Iris pigment epithelial cell (primary cell): ENCODE measurements at regions not wholly inside any gene's neighbourhood (a gene's known extent, or its start where the extent isn't known, plus 50 kb on each side); places are given as distances from the start of the nearest gene placed in this dataset.

ENCODE experiments used
- DNase-seq: peaks from one replicate; pipeline ENCODE4 v3.0.0-alpha.2; 2011; ENCODE audit warnings: low read depth

GRCh38 chr13:59458908-59459579, 704.7 kb downstream of the DIAPH3 start:
- DNase-seq = peak; percentile 84

GRCh38 chr13:59459972-59460371, 703.8 kb downstream of the DIAPH3 start:
- DNase-seq = peak; percentile 46

GRCh38 chr13:59461411-59461810, 702.3 kb downstream of the DIAPH3 start:
- DNase-seq = no peak

GRCh38 chr13:59463023-59463422, 700.7 kb downstream of the DIAPH3 start:
- no peak for DNase-seq

GRCh38 chr13:59464926-59465325, 698.8 kb downstream of the DIAPH3 start:
- DNase-seq = no peak

GRCh38 chr13:59468396-59468795, 695.3 kb downstream of the DIAPH3 start:
- DNase-seq = no peak

- DNase-seq = no peak
These were observed 692.6 kb downstream of the DIAPH3 start for GRCh38 chr13:59471106-59471505.

- no peak for DNase-seq
These were observed 691.6 kb downstream of the DIAPH3 start for GRCh38 chr13:59472134-59472533.

- no peak for DNase-seq
These were observed 689.0 kb downstream of the DIAPH3 start for GRCh38 chr13:59474696-59475095.

- no peak for DNase-seq
These were observed 687.8 kb downstream of the DIAPH3 start for GRCh38 chr13:59475911-59476310.

GRCh38 chr13:59476366-59476765, 687.4 kb downstream of the DIAPH3 start:
- no peak for DNase-seq

- DNase-seq = no peak
These were observed 686.7 kb downstream of the DIAPH3 start for GRCh38 chr13:59477011-59477410.

- DNase-seq = no peak
These were observed 684.8 kb downstream of the DIAPH3 start for GRCh38 chr13:59478908-59479307.

- DNase-seq = no peak
These were observed 684.1 kb downstream of the DIAPH3 start for GRCh38 chr13:59479629-59480028.

GRCh38 chr13:59480396-59481259, 683.1 kb downstream of the DIAPH3 start:
- DNase-seq = no peak

GRCh38 chr13:59483501-59484145, 680.1 kb downstream of the DIAPH3 start:
- DNase-seq = peak; percentile 25

- no peak for DNase-seq
These were observed 675.8 kb downstream of the DIAPH3 start for GRCh38 chr13:59487883-59488282.

GRCh38 chr13:59488436-59488835, 675.3 kb downstream of the DIAPH3 start:
- DNase-seq = no peak

- DNase-seq = no peak
These were observed 673.1 kb downstream of the DIAPH3 start for GRCh38 chr13:59490651-59491050.

GRCh38 chr13:59492030-59492636, 671.6 kb downstream of the DIAPH3 start:
- peak; percentile 55 for DNase-seq

GRCh38 chr13:59493436-59493965, 670.2 kb downstream of the DIAPH3 start:
- DNase-seq = peak; percentile 34

- DNase-seq = peak; percentile 65
These were observed 669.6 kb downstream of the DIAPH3 start for GRCh38 chr13:59494151-59494550.
